GM13977 (cell line): ENCODE measurements at regions not wholly inside any gene's neighbourhood (a gene's known extent, or its start where the extent isn't known, plus 50 kb on each side); places are given as distances from the start of the nearest gene placed in this dataset.

ENCODE experiments used
- DNase-seq: peaks from one replicate; pipeline ENCODE4 v3.0.0; 2012; ENCODE audit warnings: low spot score
- in situ Hi-C: fragments of 300-500 bp; cut with MboI; formaldehyde crosslinking; loops from one replicate; pipeline ENCODE4 v1.12.0; 2022; ENCODE audit warnings: low sequenced_read_pairs, low pct_unique_long_range_greater_than_20kb, mixed read lengths, inconsistent platforms; ENCODE audit not compliant: unreplicated experiment
- TF ChIP-seq, protein P1 (sequence below): IDR thresholded peaks from 2 replicates; pipeline ENCODE4 v1.5.1; 2012; ENCODE audit warnings: mild to moderate bottlenecking, control low read depth; ENCODE audit not compliant: insufficient read depth; ENCODE audit errors: extremely low read depth, missing control alignments

- in situ Hi-C loops: loop anchor here (10.0 kb wide), 1 partner anchor 127 kb away; no protein-coding TSS in a partner anchor
- TF ChIP-seq, protein P1, sequence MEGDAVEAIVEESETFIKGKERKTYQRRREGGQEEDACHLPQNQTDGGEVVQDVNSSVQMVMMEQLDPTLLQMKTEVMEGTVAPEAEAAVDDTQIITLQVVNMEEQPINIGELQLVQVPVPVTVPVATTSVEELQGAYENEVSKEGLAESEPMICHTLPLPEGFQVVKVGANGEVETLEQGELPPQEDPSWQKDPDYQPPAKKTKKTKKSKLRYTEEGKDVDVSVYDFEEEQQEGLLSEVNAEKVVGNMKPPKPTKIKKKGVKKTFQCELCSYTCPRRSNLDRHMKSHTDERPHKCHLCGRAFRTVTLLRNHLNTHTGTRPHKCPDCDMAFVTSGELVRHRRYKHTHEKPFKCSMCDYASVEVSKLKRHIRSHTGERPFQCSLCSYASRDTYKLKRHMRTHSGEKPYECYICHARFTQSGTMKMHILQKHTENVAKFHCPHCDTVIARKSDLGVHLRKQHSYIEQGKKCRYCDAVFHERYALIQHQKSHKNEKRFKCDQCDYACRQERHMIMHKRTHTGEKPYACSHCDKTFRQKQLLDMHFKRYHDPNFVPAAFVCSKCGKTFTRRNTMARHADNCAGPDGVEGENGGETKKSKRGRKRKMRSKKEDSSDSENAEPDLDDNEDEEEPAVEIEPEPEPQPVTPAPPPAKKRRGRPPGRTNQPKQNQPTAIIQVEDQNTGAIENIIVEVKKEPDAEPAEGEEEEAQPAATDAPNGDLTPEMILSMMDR: no peak
Observed at GRCh38 chr2:16742026-16742425, 76.4 kb upstream of the CYRIA start.

DNA sequence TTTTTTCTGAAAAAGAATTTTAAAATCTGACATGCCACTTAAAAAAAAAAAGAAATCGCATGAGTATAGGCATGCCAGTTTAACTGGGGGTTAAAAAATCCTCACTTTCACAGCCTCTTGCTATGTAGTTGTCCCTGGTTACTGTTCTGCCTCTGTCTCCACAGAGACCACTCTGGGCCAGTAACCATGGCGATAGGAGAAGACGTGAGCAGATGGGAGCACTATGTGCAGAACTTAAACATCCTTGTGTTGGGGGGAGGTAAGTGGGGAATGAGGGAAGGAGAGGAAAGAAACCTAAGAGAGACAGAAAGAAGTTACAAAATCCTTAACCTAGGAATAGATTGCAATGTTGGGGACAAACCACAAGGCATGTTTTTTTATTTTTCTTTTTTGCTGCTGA, 75.9 kb upstream of the CYRIA start:
- in situ Hi-C loops: loop anchor here (10.0 kb wide), 1 partner anchor 127 kb away; no protein-coding TSS in a partner anchor
- no peak for DNase-seq
- TF ChIP-seq, protein P1: no peak

More at GRCh38 chr2:16742026-16742425, 76.4 kb upstream of the CYRIA start:
- DNase-seq: no peak

- DNase-seq: no peak
- TF ChIP-seq, protein P1: no peak
- in situ Hi-C loops: loop anchor here (10.0 kb wide), 1 partner anchor 125 kb away; no protein-coding TSS in a partner anchor
Observed at GRCh38 chr2:16739778-16740581, 74.3 kb upstream of the CYRIA start.

GRCh38 chr2:16738361-16739225, 73.0 kb upstream of the CYRIA start:
- TF ChIP-seq, protein P1: no peak
- DNase-seq: no peak
- in situ Hi-C loops: no loop called here

GRCh38 chr2:16737812-16738211, 72.2 kb upstream of the CYRIA start:
- in situ Hi-C loops: no loop called here
- DNase-seq: no peak
- TF ChIP-seq, protein P1: no peak

- in situ Hi-C loops: no loop called here
- TF ChIP-seq, protein P1: no peak
- DNase-seq: no peak
Observed at GRCh38 chr2:16736633-16737032, 71.0 kb upstream of the CYRIA start.
